Stimulated activated naive CD4-positive, alpha-beta T cell (primary cell): ENCODE measurements at regions not wholly inside any gene's neighbourhood (a gene's known extent, or its start where the extent isn't known, plus 50 kb on each side); places are given as distances from the start of the nearest gene placed in this dataset.

Experiments used
- DNase-seq, 6 experiments: peaks; one replicate each; lab custom pipeline; 2025; lab: John Stamatoyannopoulos, UW

- DNase-seq, result no peak
Observed at GRCh38 chr22:47373648-47374272, 611.3 kb downstream of the TBC1D22A start.

GRCh38 chr22:47372596-47373385, 610.3 kb downstream of the TBC1D22A start:
- DNase-seq, result no peak

- DNase-seq, result no peak
Observed at GRCh38 chr22:47372111-47372581, 609.7 kb downstream of the TBC1D22A start.

- no peak for DNase-seq
Observed at GRCh38 chr22:47371263-47372090, 609.0 kb downstream of the TBC1D22A start.

GRCh38 chr22:47370448-47371262, 608.2 kb downstream of the TBC1D22A start:
- no peak for DNase-seq

- no peak for DNase-seq
Observed at GRCh38 chr22:47369431-47370015, 607.1 kb downstream of the TBC1D22A start.

- DNase-seq, result no peak
Observed at GRCh38 chr22:47369020-47369419, 606.6 kb downstream of the TBC1D22A start.

GRCh38 chr22:47367993-47368945, 605.8 kb downstream of the TBC1D22A start:
- no peak for DNase-seq

- DNase-seq, result no peak
Observed at GRCh38 chr22:47367107-47367690, 604.7 kb downstream of the TBC1D22A start.

- no peak for DNase-seq
Observed at GRCh38 chr22:47366026-47366767, 603.7 kb downstream of the TBC1D22A start.

GRCh38 chr22:47361247-47361646, 598.8 kb downstream of the TBC1D22A start:
- DNase-seq, result no peak

- no peak for DNase-seq
Observed at GRCh38 chr22:47357493-47357892, 595.0 kb downstream of the TBC1D22A start.

GRCh38 chr22:47357086-47357485, 594.6 kb downstream of the TBC1D22A start:
- no peak for DNase-seq

- DNase-seq, result no peak
Observed at GRCh38 chr22:47356511-47357011, 594.1 kb downstream of the TBC1D22A start.

- DNase-seq, result no peak
Observed at GRCh38 chr22:47355776-47356510, 593.5 kb downstream of the TBC1D22A start.

- DNase-seq, result no peak
Observed at GRCh38 chr22:47355388-47355725, 592.9 kb downstream of the TBC1D22A start.

GRCh38 chr22:47354668-47355387, 592.4 kb downstream of the TBC1D22A start:
- DNase-seq, result no peak
